Sciatic nerve (tissue), 2 donors: ENCODE measurements at regions not wholly inside any gene's neighbourhood (a gene's known extent, or its start where the extent isn't known, plus 50 kb on each side); places are given as distances from the start of the nearest gene placed in this dataset.

ENCODE experiments used
- ATAC-seq: fragments of 200-7000 bp; cut with Tn5 transposase; one replicate; pipeline ENCODE4 v1.9.1; 2020; ENCODE audit warnings: mild to moderate bottlenecking, moderate library complexity
- DNase-seq: peaks from one replicate; pipeline ENCODE4 v3.0.0-alpha.2; 2020; ENCODE audit warnings: low spot score
- intact Hi-C: fragments of 100-400 bp; cut with DNase I; formaldehyde crosslinking; loops from one replicate; pipeline ENCODE4 v1.14.2; 2022
- donor health status: DM: no; HTN: no; CAD: no.
- donor health status: DM: no; HTN: no; CAD: no.

DNA sequence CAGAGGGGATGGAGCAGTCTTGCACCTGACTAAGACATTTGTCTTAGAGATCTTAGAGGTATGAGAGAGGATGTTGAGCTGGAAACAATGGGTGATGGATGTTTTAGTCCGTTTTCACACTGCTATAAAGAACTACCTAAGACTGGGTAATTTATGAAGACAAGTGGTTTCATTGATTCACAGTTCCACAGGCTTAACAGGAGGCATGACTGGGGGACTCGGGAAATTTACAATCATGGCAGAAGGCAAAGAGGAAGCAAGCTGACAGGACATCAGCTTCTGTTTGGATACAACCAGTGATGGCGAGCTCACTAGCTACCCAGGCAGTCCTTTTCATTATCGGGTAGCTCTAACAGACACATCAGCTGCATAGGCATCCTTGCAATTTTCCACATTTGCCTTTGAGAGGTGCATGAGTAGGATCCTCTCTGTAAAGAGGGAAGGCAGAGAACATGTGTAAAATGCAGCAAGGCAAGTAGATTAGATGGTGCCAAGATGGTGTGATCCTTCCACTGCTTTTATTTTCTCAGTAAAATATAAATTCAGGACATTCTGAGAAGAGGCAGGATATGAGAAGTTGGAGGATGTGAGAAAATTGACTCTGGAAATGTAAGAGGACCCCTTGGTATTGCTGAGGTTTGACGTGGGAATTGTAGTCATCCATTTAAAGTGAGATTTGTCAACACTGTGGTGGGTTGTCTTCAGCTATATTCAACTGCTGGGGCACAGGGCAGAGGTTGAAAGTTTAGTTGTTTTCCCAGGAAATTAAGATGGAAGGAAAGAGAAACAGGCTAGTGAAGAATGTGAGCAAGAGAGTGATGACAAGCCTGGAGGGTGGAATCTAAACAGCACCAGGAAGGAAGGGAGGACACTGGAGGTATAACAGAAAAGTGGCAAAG, 1140.0 kb upstream of the AUTS2 start:
- intact Hi-C loops, result no loop called here
- DNase-seq (no peak), ATAC-seq (no peak)

DNA sequence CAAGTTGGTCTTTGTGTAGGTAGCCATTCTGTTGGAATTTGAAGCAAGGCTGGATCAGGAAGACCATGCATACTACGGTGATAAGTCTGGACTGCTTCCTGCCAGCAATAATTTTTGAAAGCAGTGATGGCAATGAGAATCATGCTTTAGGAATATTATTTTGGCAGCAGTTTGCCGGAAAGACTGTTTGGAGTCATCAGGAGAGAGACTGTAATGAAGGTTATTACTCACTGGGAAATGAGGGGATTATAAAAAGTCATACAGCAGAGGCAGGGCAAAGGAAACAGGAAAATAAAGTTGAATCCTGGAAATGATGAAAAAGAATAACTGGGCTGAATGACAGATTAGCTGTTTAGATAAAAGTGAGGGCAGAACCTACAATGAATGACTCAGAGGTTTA, 1136.8 kb upstream of the AUTS2 start:
- DNase-seq (no peak), ATAC-seq (no peak)
- intact Hi-C loops, result no loop called here

DNA sequence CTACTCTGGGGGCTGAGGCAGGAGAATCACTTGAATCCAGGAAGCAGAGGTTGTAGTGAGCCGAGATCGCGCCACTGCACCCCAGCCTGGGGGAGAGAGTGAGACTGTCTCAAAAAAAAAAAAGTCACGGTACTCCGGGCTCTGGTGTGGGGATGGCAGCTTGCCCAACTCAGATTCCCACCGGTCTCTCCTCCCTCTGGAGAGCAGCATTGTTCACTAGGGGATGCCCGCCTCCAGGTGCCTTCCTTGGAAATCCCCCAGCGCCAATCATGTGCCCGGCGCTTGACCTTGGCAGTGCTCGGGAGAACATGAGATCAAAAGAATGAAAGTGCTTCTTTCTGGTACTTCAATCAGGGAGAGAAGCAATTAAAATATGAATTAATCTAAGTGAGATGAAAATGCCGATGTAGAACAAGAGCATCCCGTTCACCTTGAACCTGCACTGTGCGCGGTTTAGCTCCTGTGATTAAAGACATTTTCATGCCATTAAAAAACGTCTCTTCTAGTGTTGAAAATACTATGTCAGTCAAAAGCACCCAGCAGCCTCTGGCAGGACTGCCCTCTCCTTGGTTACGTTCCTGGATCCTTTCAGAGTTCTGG, 1127.3 kb upstream of the AUTS2 start:
- intact Hi-C loops, result no loop called here
- DNase-seq, result no peak
- no peak for ATAC-seq

DNA sequence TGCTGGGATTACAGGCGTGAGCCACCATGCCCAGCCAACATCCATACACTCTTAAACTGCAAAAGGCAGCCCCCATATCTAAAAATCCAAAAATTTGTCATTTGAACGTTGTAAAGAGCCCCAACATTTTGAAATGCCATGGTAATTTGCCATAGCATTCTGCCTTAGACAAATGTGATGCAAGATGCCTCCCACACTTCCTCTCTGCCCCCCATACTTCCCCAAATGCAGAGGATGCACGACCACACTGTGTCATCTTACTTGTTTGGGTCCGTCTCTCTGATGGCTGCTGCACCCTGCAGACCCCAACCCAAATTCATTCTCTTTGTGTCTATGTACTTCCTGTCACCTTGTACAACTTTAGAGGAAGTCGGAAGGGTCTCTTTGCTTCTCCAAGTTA, 1125.6 kb upstream of the AUTS2 start:
- intact Hi-C loops, result no loop called here
- ATAC-seq, result no peak

DNA sequence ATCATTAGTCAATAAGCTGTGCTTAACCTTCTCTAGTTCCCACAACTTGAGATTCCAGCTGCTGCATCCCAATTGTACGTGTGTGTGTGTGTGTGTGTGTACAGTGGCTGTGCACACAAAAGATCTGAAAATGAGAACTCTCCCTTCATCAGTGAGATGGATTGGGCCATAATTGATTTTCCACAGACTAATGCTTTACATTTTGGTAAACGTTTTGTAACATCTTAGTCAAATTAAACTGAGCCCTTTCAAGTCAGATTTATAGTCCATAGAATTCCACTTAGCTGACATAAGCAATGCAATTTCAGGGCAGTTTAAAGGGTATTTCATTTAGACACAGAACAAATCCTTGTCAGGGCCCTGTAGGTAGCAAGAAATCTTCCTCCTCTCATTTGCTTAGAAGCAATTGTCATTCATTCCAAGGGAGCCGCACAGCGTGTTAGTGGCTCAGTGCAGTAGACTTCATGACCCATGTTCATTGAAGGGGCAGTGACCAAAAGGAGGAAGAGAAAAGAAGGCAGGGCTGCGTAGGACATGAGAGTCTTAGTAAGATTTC, 1123.5 kb upstream of the AUTS2 start:
- no peak for ATAC-seq
- intact Hi-C loops, result no loop called here
- DNase-seq, result no peak

More for the DNA sequence above, 1125.6 kb upstream of the AUTS2 start:
- no peak for DNase-seq

DNA sequence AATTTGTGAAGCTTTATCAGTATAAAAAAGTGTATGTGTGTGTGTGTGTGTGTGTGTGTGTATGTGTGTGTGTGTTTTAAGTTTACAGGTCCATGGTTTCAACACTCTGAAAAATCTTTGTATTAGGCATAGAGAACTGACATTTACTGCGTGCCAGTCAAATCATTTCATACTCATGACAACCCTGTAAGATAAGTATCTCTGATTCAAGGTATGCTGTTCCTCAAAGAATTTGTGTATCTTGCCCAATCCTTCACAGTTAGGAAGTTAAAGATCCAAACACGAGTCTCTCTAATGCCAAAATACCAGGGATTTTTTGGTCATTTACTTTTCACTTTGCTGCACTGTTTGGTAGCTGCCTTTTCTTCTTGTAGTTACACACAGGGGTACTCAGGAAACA, 1121.3 kb upstream of the AUTS2 start:
- intact Hi-C loops, result no loop called here
- DNase-seq (no peak), ATAC-seq (no peak)

DNA sequence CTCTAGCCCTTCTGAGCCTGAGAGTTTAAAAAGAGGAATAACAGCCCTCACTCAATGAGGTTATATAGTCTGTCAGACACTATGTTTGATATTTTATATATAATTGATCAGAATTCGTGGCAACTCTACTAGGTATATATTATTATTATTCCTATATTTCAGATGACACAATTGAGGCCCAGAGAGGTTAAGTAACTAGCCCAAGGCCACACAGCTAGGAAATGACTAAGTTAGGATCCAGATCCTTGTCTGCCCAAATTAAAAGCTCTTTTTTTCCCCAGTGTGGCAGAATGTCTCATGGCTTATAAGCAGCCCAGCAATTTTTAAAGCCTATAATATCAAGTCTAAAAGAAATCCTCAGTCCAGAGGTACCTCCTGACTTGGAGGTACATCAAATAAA, 1119.9 kb upstream of the AUTS2 start:
- ATAC-seq (no peak), DNase-seq (no peak)
- intact Hi-C loops, result no loop called here

DNA sequence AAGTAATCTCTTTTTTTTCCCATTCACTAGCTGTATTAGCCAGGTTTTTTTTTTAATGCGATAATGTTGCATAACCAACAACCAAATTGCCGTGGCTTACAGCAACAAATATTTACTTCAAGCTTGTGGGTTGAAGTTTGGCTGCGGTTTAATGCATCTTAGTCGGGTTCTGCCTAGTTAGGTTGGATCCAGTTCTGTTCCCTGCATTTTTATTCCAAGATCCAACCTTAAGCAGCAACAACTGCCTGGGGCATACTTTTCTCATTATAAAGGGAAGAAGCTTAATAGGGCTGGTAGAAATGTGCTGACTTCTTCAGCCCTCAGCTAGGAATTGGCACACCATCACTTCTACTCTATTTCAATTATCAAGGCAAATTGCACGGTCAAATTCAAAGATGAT, 1115.5 kb upstream of the AUTS2 start:
- ATAC-seq (no peak), DNase-seq (no peak)
- intact Hi-C loops, result no loop called here

DNA sequence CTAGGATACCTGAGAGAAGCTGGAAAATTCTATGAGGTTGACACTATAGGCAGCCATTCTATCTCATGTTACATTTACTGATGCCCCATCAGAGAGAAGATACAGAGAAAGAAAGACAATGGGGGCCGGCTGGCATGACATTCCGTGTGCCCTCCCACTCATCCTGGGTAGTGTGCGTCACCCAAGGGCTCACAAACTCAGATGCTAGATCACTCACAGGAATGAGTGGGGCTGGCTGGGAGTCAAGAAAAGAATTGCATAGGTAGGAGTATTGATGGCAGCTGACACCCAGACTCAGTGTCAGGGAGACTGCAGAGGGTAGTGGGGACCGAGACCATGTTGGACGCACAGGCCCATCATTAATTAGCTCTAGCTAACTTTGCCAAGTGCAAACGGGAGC, 1113.5 kb upstream of the AUTS2 start:
- ATAC-seq (no peak), DNase-seq (no peak)
- intact Hi-C loops, result no loop called here

DNA sequence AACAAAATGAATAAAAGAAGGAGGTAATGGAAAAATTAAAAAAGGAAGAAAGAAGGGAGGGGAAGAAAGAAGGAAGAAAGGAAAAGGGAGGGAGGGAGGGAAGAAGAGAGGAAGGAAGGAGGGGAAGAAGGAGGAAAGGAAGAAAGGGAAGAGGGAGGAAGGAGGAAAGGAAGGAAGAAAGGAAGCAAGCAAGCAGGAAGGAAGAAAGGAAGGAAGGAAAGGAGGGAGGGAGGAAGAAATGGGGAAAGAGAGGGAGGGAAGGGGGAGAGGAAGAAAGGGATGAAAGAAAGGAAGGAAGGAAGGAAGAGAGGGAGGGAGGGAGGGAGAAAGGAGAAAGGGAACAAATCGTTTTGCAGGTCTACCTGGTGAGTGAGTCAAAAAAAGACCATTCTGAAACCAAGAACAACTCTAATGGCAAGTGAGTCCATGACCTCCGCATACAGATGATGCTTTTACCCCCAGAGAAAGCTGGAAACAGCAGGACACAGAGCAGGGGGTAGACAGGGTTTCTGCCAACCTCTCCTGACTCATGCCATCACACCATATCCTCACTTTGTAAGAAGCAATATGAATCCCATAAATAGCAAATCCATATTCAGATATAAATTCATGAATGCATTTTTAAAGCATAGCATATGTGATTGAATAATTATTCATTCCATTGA, 1112.9 kb upstream of the AUTS2 start:
- ATAC-seq, result no peak
- DNase-seq, result no peak
- intact Hi-C loops, result no loop called here

DNA sequence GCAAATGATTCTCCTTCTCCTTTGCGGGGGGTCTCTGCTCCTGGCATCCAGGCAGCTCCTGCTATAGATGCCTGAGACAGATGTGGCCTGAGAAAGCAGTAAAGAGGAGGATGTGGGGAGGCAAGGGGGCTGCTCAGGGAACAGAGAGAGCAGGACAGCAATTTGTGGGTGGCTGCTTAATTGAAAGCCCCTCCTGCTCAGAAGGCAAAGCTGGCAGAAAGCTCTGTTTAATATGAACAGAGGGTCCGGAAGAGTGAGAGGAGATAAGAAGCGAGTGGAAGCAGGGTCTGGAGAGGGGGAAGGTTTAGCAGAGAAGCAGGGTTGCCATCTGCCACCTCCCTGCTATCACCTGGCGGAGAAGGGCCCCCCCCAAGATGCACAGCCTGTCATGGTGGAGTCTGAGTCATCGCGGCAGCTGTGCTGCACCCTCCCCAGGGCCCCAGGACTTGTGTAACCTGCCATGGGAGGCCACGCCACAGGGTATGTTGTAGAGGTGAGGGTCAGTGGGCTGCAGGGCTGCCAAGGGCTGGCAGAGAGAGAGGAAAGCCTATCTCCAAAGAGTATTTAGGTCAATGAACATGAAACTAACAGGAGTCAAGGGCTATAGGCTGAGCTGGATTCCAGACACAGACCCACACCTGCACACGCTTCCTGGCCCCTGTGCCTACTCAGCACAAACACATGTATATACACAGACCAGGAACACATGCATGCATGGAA, 1109.8 kb upstream of the AUTS2 start:
- DNase-seq (no peak), ATAC-seq (no peak)
- intact Hi-C loops, result no loop called here

DNA sequence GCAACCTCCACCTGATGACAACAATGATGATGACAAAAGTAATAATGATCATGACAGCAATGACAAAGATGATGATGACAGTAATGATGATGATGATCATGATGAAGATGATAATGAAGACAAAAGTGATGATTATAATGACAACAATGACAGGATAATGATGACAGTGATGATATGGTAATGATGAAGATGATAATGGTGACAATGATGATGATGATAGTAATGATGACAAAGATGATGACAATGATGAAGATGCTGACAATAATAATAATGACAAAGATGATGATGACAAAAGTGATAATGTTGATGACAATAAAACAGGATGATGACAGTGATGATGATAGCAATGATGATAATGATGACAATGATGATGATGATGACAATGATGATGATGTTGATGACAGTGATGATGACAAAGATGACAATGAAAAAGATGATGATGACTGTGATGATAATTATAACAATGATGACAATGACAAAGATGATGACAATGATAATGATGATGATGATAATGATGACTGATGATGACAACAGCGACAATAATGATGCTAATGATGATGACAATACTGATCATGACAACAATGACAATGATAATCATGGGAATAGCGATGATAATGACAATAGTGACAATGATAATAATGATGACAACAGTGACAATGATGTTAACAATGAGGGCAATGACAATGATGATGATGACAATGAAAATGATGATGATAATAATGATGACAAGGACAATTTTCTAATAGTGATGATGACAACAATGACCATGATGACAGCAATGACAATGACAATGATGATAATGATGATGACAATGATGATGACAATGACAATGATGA, 1106.5 kb upstream of the AUTS2 start:
- DNase-seq (no peak), ATAC-seq (no peak)
- intact Hi-C loops, result no loop called here

DNA sequence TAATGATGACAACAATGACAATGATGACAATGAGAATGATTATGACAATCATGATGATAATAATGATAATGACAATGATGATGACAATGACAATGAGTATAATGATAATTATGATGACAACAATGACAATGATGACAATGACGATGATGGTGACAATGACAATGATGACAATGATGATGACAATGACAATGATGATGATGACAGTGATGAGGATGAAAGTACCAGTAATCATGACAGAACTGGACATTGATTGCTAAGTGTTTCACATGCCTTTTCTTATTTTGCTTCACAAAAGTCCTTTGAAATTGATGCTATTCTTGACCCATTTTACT, 1106.0 kb upstream of the AUTS2 start:
- DNase-seq (no peak), ATAC-seq (no peak)
- intact Hi-C loops, result no loop called here

DNA sequence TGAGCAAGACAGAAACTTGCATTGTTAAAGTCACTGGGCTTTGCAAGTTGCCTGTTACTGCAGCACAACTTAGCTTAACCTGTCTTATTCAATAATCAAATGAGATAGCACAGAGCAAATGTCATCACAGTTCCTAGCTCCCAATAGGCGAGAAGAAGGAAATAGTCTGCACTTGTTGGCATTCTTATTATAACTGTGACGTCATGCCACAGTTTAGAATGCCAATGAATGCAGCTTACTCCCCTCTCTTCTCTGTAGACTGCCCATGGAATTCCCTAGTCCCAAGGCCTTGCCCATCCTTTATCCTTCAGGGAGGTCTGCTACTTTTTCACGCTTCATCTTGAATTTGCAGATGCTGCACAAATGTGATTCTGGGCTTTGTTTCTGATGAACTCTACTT, 1094.9 kb upstream of the AUTS2 start:
- intact Hi-C loops, result no loop called here
- DNase-seq (no peak), ATAC-seq (no peak)

DNA sequence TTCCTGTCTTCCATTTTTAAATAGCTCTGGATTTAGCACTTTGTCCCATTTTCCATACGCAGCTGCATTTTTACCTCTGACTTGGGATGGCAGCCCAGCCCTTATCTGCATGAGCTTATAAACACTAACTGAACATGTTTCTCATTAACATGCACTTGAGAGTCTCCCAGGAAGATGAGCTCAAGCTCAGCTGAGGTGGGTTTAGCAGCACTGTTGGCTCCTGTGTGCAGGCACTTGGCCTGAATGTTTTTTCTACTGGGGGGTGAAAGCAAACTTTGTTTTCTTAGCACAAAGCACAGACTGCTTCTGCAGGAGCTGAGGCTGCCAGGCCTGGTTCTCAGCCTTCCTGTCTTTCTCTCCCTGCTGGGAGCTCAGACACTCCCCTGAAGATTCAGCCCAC, 1093.6 kb upstream of the AUTS2 start:
- intact Hi-C loops, result no loop called here
- no peak for ATAC-seq
- no peak for DNase-seq

DNA sequence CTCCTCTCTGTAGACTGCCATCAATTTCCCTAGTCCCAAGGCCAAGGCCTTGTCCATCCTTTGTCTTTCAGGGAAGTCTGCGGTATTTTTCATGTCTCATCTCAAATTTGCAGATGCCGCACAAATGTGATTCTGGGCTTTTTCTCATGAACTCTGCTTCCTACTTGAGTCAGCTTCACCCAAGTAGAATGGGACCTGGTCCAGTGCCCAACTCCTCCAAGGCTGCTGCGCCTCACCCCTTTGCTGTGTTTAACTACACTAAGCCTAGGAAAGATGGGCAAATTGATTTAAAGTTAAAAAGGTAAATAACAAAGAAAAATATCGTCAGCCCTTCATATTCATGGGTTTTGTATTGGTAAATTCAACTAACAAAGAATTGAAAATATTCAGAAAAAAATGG, 1092.6 kb upstream of the AUTS2 start:
- ATAC-seq (no peak), DNase-seq (no peak)
- intact Hi-C loops, result no loop called here

DNA sequence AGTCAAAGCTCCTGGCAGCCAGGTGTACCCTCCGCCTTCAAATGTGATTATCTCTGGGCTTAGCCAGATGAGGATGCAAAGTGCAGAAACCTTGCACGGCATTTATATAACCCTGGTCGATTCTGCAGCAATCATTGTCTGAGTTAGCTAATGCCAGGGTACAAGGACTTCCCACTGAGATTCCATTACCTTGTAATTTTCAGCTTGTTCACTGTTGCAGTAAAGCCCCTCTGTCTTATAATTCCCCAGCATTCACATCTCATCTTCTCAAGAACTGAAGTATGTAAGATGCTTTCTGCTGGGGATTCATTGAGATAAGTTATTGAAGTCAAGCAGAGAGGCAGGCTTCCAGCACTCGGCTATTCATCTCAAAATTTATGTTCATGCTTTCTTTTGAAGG, 1090.6 kb upstream of the AUTS2 start:
- intact Hi-C loops, result no loop called here
- ATAC-seq, result no peak
- DNase-seq, result no peak

DNA sequence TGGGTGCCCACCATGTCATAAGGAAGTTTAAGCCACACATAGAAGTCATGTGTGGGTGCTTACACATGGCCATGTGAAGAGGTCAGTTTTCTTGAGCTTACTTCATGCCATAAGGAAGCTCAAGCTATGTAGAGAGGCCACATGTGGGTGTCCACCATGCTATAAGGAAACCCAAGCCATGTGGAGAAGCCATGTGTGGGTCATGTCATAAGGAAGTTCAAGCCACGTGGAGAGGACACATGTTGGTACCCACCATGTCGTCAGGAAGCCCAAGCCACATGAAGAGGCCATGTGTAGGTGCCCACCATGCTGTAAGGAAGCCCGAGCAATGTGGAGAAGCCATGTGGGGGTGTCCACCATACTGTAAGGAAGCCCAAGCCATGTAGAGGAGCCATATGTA, 1089.2 kb upstream of the AUTS2 start:
- DNase-seq (no peak), ATAC-seq (no peak)
- intact Hi-C loops, result no loop called here

DNA sequence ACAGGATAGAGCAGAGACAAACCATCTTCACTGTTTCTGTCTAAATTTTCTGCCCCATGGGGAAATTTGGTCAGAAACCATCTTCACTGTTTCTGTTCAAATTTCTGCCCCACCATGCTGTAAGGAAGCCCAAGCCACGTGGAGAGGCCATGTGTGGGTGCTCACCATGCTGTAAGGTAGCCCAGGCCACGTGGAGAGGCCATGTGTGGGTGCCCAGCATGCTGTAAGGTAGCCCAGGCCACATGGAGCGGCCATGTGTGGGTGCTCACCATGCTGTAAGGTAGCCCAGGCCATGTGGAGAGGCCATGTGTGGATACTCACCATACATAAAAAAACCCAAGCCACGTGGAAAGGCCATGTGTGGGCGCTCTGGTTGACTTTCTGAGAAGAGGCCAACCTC, 1088.7 kb upstream of the AUTS2 start:
- DNase-seq, result no peak
- no peak for ATAC-seq
- intact Hi-C loops, result no loop called here
